ENCODE measurements at regions not wholly inside any gene's neighbourhood (a gene's known extent, or its start where the extent isn't known, plus 50 kb on each side); places are given as distances from the start of the nearest gene placed in this dataset.

DNA sequence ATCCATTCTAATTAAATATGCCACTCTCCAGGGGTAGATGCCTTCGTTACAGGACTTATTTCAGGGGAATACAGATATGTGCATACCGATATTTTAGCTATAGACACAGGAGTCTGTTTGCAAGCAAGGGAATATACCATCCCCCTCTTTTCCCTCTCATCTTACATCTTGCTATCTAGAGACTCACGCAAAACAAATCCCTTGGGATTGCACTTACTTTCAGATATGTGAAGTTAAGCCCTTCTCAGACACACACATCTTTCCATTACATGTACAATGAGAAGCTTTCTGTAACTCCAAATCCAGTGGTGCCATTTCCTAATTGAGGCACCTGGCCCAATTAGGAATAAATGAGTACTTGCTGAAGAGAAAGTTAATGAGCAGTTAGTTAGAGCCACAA is 250.4 kb upstream of the FZD8 start:
- Histone ChIP-seq H3K4me3 (no peak overlapping the region), H3K36me3 (no peaks in the 10 kb centered on the region), H3K27ac (no peak overlapping the region), H3K4me1 (peaks cover 0 to 38% (median 26%) of the 10 kb centered on the region in 4 donors), H3K9me3 (no peaks in the 10 kb centered on the region), H3K27me3 (no peaks in the 10 kb centered on the region)
- TF ChIP-seq CTCF (IDR thresholded peaks at IDR 0.05) (no peak), POLR2AphosphoS5 (IDR thresholded peaks at IDR 0.05) (no peak), POLR2A (IDR thresholded peaks at IDR 0.05) (no peak), EP300 (IDR thresholded peaks at IDR 0.05) (no peak)
- WGBS, 2 donors: 92 to 95% methylated on average over 3 of the region's 3 CpGs
- intact Hi-C loops (cut with DNase I): loop anchor here (5.0 kb wide), 2 partner anchors 70 to 165 kb away; no protein-coding TSS in a partner anchor
- no peak for DNase-seq

- no peaks in the 10 kb centered on the region for H3K27me3 ChIP-seq
- no peaks in the 10 kb centered on the region for H3K9me3 ChIP-seq
- peak overlapping the region in 3 of 4 donors; percentile 73 to 76 (median 73) for H3K27ac ChIP-seq
- no peak for TF ChIP-seq CTCF (IDR thresholded peaks at IDR 0.05)
- TF ChIP-seq EP300 (IDR thresholded peaks at IDR 0.05): no peak
- no peak for TF ChIP-seq POLR2AphosphoS5 (IDR thresholded peaks at IDR 0.05)
- no peak for TF ChIP-seq POLR2A (IDR thresholded peaks at IDR 0.05)
- no peak overlapping the region for H3K4me3 ChIP-seq
- H3K4me1 ChIP-seq: peaks cover 0 to 34% (median 26%) of the 10 kb centered on the region in 4 donors
- intact Hi-C loops (cut with DNase I): loop anchor here (2.0 to 5.0 kb wide), 3 partner anchors 69 to 248 kb away; partner anchors contain the start of gene FZD8
- H3K36me3 ChIP-seq: no peaks in the 10 kb centered on the region
- no peak for DNase-seq
- 9 to 46% methylated on average over 2 of the region's 2 CpGs for WGBS, 2 donors
Observed at GRCh38 chr10:35890676-35891495, 248.8 kb upstream of the FZD8 start.

- Histone ChIP-seq H3K27me3 (no peaks in the 10 kb centered on the region), H3K27ac (peak overlapping the region in 3 of 4 donors; percentile 73 to 76 (median 73)), H3K4me1 (peaks cover 0 to 29% (median 26%) of the 10 kb centered on the region in 4 donors), H3K36me3 (no peaks in the 10 kb centered on the region), H3K9me3 (no peaks in the 10 kb centered on the region), H3K4me3 (no peak overlapping the region)
- intact Hi-C loops (cut with DNase I): loop anchor here (2.0 to 5.0 kb wide), 3 partner anchors 68 to 247 kb away; partner anchors contain the start of gene FZD8
- no peak for TF ChIP-seq CTCF (IDR thresholded peaks at IDR 0.05)
- peak in 2 of 4 donors; percentile 17 to 47 for TF ChIP-seq EP300 (IDR thresholded peaks at IDR 0.05)
- TF ChIP-seq POLR2AphosphoS5 (IDR thresholded peaks at IDR 0.05): peak; percentile 33 to 79 (median 58)
- TF ChIP-seq POLR2A (IDR thresholded peaks at IDR 0.05): no peak
- peak; percentile 71 for DNase-seq
- WGBS, 2 donors: 11 to 52% methylated on average over 14 of the region's 14 CpGs
Observed at GRCh38 chr10:35889971-35890675, 248.0 kb upstream of the FZD8 start.

DNA sequence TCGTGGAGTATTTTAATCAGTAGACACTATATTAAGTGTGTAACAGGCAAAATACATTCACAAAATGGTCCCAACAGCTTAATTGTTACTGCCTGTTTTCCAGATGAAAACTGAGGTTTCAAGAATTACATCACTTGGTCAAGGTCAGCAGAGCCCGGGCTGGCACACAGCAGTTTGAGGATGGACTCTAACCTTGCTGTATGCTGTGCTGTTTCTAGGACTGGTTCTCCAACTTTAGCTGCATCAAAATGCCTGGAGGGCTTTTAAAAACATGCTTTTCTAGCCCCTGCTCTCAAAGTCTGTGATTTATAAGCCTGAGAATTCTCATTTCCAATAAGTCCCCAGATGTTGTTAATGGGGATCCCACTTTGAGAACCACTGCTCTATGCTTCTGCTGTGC is 247.1 kb upstream of the FZD8 start:
- no peak for DNase-seq
- TF ChIP-seq POLR2AphosphoS5 (IDR thresholded peaks at IDR 0.05) (no peak), POLR2A (IDR thresholded peaks at IDR 0.05) (no peak)
- Histone ChIP-seq H3K9me3 (no peaks in the 10 kb centered on the region), H3K36me3 (no peaks in the 10 kb centered on the region), H3K27ac (peak overlapping the region in 3 of 4 donors; percentile 73 to 76 (median 73)), H3K27me3 (no peaks in the 10 kb centered on the region), H3K4me1 (peaks cover 0 to 29% (median 26%) of the 10 kb centered on the region in 4 donors), H3K4me3 (no peak overlapping the region)
- WGBS, 2 donors: 52 to 81% methylated on average over 2 of the region's 2 CpGs
- intact Hi-C loops (cut with DNase I): no loop called here

- Histone ChIP-seq H3K27ac (no peak overlapping the region), H3K27me3 (no peaks in the 10 kb centered on the region), H3K4me3 (no peak overlapping the region), H3K36me3 (no peaks in the 10 kb centered on the region), H3K4me1 (peaks cover 0 to 29% (median 26%) of the 10 kb centered on the region in 4 donors), H3K9me3 (no peaks in the 10 kb centered on the region)
- 91 to 92% methylated on average over 5 of the region's 5 CpGs for WGBS, 2 donors
- TF ChIP-seq CTCF (IDR thresholded peaks at IDR 0.05): no peak
- no peak for TF ChIP-seq POLR2AphosphoS5 (IDR thresholded peaks at IDR 0.05)
- no peak for TF ChIP-seq EP300 (IDR thresholded peaks at IDR 0.05)
- TF ChIP-seq POLR2A (IDR thresholded peaks at IDR 0.05): no peak
- DNase-seq: no peak
- intact Hi-C loops (cut with DNase I): no loop called here
Observed at GRCh38 chr10:35888400-35888799, 246.3 kb upstream of the FZD8 start.
